ENCODE measurements at regions not wholly inside any gene's neighbourhood (a gene's known extent, or its start where the extent isn't known, plus 50 kb on each side); places are given as distances from the start of the nearest gene placed in this dataset.

DNA sequence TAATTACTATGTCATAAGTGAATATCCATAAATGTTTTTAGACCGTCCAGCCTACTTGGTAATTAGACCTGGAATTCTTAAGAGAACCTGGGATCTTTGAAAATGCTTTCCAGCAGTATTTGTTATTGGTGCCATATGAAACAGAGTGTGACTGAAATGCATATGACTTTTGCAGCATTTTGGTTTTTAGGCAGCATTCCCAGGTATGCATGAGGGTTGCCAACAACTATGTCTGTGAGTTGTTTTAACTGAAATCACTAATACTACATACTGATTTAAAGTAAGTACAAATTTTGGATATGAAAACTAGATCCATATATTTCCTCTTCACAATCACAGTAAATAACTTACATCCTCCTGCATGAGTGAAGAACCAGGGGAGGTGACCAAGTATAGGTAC is 437.7 kb upstream of the FAR2 start:
- H3K36me3 ChIP-seq, result no peaks in the 10 kb centered on the region
- no peak overlapping the region for H2AFZ ChIP-seq (replicated peaks)
- TF ChIP-seq, protein P1, sequence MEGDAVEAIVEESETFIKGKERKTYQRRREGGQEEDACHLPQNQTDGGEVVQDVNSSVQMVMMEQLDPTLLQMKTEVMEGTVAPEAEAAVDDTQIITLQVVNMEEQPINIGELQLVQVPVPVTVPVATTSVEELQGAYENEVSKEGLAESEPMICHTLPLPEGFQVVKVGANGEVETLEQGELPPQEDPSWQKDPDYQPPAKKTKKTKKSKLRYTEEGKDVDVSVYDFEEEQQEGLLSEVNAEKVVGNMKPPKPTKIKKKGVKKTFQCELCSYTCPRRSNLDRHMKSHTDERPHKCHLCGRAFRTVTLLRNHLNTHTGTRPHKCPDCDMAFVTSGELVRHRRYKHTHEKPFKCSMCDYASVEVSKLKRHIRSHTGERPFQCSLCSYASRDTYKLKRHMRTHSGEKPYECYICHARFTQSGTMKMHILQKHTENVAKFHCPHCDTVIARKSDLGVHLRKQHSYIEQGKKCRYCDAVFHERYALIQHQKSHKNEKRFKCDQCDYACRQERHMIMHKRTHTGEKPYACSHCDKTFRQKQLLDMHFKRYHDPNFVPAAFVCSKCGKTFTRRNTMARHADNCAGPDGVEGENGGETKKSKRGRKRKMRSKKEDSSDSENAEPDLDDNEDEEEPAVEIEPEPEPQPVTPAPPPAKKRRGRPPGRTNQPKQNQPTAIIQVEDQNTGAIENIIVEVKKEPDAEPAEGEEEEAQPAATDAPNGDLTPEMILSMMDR (IDR thresholded peaks at IDR 0.05), result no peak
- no peak for TF ChIP-seq EZH2 (IDR thresholded peaks at IDR 0.05)
- TF ChIP-seq EZH2phosphoT487 (IDR thresholded peaks at IDR 0.05), result no peak
- no peaks in the 10 kb centered on the region for H3K27me3 Mint-ChIP-seq (ENCODE audit: insufficient read depth, low read depth)
- H3K27ac Mint-ChIP-seq, result no peak overlapping the region
- no peaks in the 10 kb centered on the region for H3F3A ChIP-seq (ENCODE audit: low read depth)
- H3K9me3 Mint-ChIP-seq, result no peaks in the 10 kb centered on the region
- H3K4me1 ChIP-seq, result no peaks in the 10 kb centered on the region
- no peak for DNase-seq (ENCODE audit: low spot score)
- H3K4me3 ChIP-seq, result no peak overlapping the region
- H3K79me2 ChIP-seq (ENCODE audit: low read depth), result no peaks in the 10 kb centered on the region
- H3K9ac ChIP-seq, result no peak overlapping the region
- no peak overlapping the region for H3K4me3 Mint-ChIP-seq
- H3K27me3 ChIP-seq, result no peaks in the 10 kb centered on the region
- no peak overlapping the region for H3K27ac ChIP-seq
- no peaks in the 10 kb centered on the region for H3K4me1 Mint-ChIP-seq
- H4K20me1 ChIP-seq (ENCODE audit: low read depth), result no peaks in the 10 kb centered on the region
- H3K36me3 Mint-ChIP-seq, result no peaks in the 10 kb centered on the region
- H3K4me2 ChIP-seq, result no peak overlapping the region
- no peaks in the 10 kb centered on the region for H3K9me3 ChIP-seq (ENCODE audit: low read depth)

DNA sequence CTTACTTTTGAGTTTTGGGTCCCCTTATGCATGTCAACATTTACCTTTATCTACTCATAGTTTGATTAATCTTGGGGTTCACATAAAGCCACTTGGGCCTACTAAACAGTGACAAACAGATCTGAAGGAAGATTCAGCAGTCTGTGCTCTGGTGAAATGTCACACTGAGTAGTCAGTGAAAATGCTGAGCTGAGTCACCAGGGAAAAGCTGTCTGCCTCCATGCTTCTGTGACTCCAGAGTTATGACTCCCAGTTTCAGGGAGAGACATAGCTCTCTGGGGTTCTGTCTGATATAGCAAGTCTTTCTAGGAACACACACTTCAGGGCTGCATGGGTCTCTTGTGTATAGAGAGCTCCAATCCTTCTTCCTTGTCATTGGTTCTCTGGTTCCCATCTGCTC is 406.3 kb upstream of the FAR2 start:
- H3K27ac ChIP-seq, result no peak overlapping the region

DNA sequence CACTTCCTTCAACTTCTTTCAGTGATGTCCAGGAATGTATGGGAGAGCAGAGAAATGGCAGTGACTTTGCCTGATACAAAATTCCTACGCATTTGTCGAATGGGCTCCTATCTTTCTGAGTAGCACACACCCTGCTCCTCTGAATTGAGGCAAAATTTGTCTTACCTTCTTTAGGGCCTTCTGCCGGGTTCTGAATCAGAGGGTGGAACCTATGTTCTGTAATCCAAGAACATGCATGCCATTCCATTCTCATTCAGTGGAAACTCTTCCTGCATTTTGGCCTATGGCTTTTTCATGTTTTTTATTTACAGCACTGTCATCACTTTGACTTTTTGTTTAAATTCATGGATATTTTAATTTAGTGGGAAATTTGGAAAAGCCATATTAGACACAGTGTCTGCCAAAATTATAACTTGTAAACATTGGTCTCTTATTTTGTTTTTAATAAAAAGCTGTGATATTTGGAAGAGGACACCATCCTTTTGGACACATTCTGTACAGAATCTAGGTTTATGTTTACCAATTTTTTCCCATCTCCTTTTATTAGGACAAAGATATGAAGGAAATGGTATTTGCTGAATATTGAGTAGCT is 402.2 kb upstream of the FAR2 start:
- no peak overlapping the region for H3K9ac ChIP-seq
- no peak for DNase-seq (ENCODE audit: low spot score)
- H4K20me1 ChIP-seq (ENCODE audit: low read depth), result no peaks in the 10 kb centered on the region
- Mint-ChIP-seq H3K36me3 (no peaks in the 10 kb centered on the region), H3K9me3 (no peaks in the 10 kb centered on the region), H3K27me3 (ENCODE audit: insufficient read depth, low read depth) (no peaks in the 10 kb centered on the region), H3K4me1 (no peaks in the 10 kb centered on the region), H3K27ac (no peak overlapping the region), H3K4me3 (no peak overlapping the region)
- H3F3A ChIP-seq (ENCODE audit: low read depth), result no peaks in the 10 kb centered on the region
- H3K4me1 ChIP-seq, result no peaks in the 10 kb centered on the region
- H3K36me3 ChIP-seq, result no peaks in the 10 kb centered on the region
- no peak overlapping the region for H3K4me3 ChIP-seq
- no peak overlapping the region for H3K4me2 ChIP-seq
- no peak overlapping the region for H2AFZ ChIP-seq (replicated peaks)
- H3K27me3 ChIP-seq, result no peaks in the 10 kb centered on the region
- TF ChIP-seq EZH2 (IDR thresholded peaks at IDR 0.05) (no peak), EZH2phosphoT487 (IDR thresholded peaks at IDR 0.05) (no peak)
- TF ChIP-seq, protein P1 (IDR thresholded peaks at IDR 0.05), result no peak
- H3K79me2 ChIP-seq (ENCODE audit: low read depth), result no peaks in the 10 kb centered on the region
- H3K9me3 ChIP-seq (ENCODE audit: low read depth), result no peaks in the 10 kb centered on the region
- H3K27ac ChIP-seq, result no peak overlapping the region

More for the DNA sequence above, 406.3 kb upstream of the FAR2 start:
- H3K9ac ChIP-seq, result no peak overlapping the region
- Mint-ChIP-seq H3K36me3 (no peaks in the 10 kb centered on the region), H3K27ac (no peak overlapping the region), H3K9me3 (no peaks in the 10 kb centered on the region), H3K4me3 (no peak overlapping the region), H3K4me1 (no peaks in the 10 kb centered on the region), H3K27me3 (ENCODE audit: insufficient read depth, low read depth) (no peaks in the 10 kb centered on the region)
- no peak overlapping the region for H3K4me2 ChIP-seq
- H3K4me1 ChIP-seq, result no peaks in the 10 kb centered on the region
- H3K36me3 ChIP-seq, result no peaks in the 10 kb centered on the region
- no peak overlapping the region for H2AFZ ChIP-seq (replicated peaks)
- no peaks in the 10 kb centered on the region for H4K20me1 ChIP-seq (ENCODE audit: low read depth)
- H3K27me3 ChIP-seq, result no peaks in the 10 kb centered on the region
- TF ChIP-seq EZH2 (IDR thresholded peaks at IDR 0.05) (no peak), EZH2phosphoT487 (IDR thresholded peaks at IDR 0.05) (no peak)
- TF ChIP-seq, protein P1 (IDR thresholded peaks at IDR 0.05), result no peak
- no peaks in the 10 kb centered on the region for H3K9me3 ChIP-seq (ENCODE audit: low read depth)
- no peaks in the 10 kb centered on the region for H3K79me2 ChIP-seq (ENCODE audit: low read depth)
- no peaks in the 10 kb centered on the region for H3F3A ChIP-seq (ENCODE audit: low read depth)
- H3K4me3 ChIP-seq, result no peak overlapping the region
- DNase-seq (ENCODE audit: low spot score), result no peak
